ENCODE measurements at regions not wholly inside any gene's neighbourhood (a gene's known extent, or its start where the extent isn't known, plus 50 kb on each side); places are given as distances from the start of the nearest gene placed in this dataset.

DNA sequence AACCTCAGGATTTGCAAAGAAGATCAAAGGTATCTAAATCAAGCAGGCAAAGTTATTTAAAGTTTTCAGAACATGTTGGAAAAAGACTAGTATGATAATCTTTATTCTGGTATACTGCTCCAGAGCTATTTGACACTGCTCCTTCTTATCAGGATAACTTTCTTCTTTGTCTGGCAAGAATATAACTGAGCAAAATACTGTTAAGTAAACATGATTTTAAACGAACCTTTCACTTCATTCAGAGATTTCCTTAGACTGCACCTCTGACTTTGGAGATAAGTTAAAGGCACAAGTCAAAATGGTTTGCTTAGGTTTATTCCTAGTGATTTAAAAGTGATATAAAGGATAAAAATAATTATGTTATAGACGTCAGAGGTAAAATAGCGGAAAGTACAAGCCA lies 103.9 kb upstream of the CCDC190 start:
- Mint-ChIP-seq H3K27ac (ENCODE audit: unreplicated experiment) (no peak overlapping the region), H3K36me3 (ENCODE audit: insufficient read depth, unreplicated experiment) (no peaks in the 10 kb centered on the region), H3K4me1 (ENCODE audit: low read depth, unreplicated experiment) (no peaks in the 10 kb centered on the region), H3K27me3 (ENCODE audit: unreplicated experiment) (no peaks in the 10 kb centered on the region), H3K9me3 (ENCODE audit: low read depth, unreplicated experiment) (peaks cover 2% of the 10 kb centered on the region), H3K4me3 (ENCODE audit: low read depth, unreplicated experiment) (no peak overlapping the region)
- intact Hi-C loops (cut with micrococcal nuclease; ENCODE audit: unreplicated experiment), result no loop called here
- CTCF ChIA-PET, result interaction anchor here (0.7 kb wide), 1 partner anchor 177 kb away, joined by 3 read pairs; no protein-coding TSS in a partner anchor
- BruUV-seq (replicated peaks), result no TSS peak
- no peak for TF ChIP-seq CTCF (IDR thresholded peaks at IDR 0.05; ENCODE audit: unreplicated experiment)
- no peak for DNase-seq

GRCh38 chr1:162956922-162957321 lies 95.9 kb upstream of the CCDC190 start:
- no peak overlapping the region for H3K4me3 Mint-ChIP-seq (ENCODE audit: low read depth, unreplicated experiment)
- no TSS peak for BruUV-seq (replicated peaks)
- intact Hi-C loops (cut with micrococcal nuclease; ENCODE audit: unreplicated experiment), result loop anchor here (10.0 kb wide), 1 partner anchor 52 kb away; no protein-coding TSS in a partner anchor
- CTCF ChIA-PET, result no interaction called here
- no peaks in the 10 kb centered on the region for H3K9me3 Mint-ChIP-seq (ENCODE audit: low read depth, unreplicated experiment)
- H3K36me3 Mint-ChIP-seq (ENCODE audit: insufficient read depth, unreplicated experiment), result no peaks in the 10 kb centered on the region
- no peak overlapping the region for H3K27ac Mint-ChIP-seq (ENCODE audit: unreplicated experiment)
- no peaks in the 10 kb centered on the region for H3K27me3 Mint-ChIP-seq (ENCODE audit: unreplicated experiment)
- H3K4me1 Mint-ChIP-seq (ENCODE audit: low read depth, unreplicated experiment), result no peaks in the 10 kb centered on the region
- no peak for TF ChIP-seq CTCF (IDR thresholded peaks at IDR 0.05; ENCODE audit: unreplicated experiment)
- DNase-seq, result no peak

- Mint-ChIP-seq H3K4me3 (ENCODE audit: low read depth, unreplicated experiment) (no peak overlapping the region), H3K27ac (ENCODE audit: unreplicated experiment) (no peak overlapping the region), H3K4me1 (ENCODE audit: low read depth, unreplicated experiment) (no peaks in the 10 kb centered on the region), H3K27me3 (ENCODE audit: unreplicated experiment) (no peaks in the 10 kb centered on the region), H3K36me3 (ENCODE audit: insufficient read depth, unreplicated experiment) (no peaks in the 10 kb centered on the region), H3K9me3 (ENCODE audit: low read depth, unreplicated experiment) (no peaks in the 10 kb centered on the region)
- TF ChIP-seq CTCF (IDR thresholded peaks at IDR 0.05; ENCODE audit: unreplicated experiment), result no peak
- intact Hi-C loops (cut with micrococcal nuclease; ENCODE audit: unreplicated experiment), result loop anchor here (10.0 kb wide), 1 partner anchor 50 kb away; no protein-coding TSS in a partner anchor
- no peak for DNase-seq
- no TSS peak for BruUV-seq (replicated peaks)
- CTCF ChIA-PET, result no interaction called here
Observed at GRCh38 chr1:162954824-162955223, 93.8 kb upstream of the CCDC190 start.

- no peaks in the 10 kb centered on the region for H3K4me1 Mint-ChIP-seq (ENCODE audit: low read depth, unreplicated experiment)
- no peaks in the 10 kb centered on the region for H3K27me3 Mint-ChIP-seq (ENCODE audit: unreplicated experiment)
- no TSS peak for BruUV-seq (replicated peaks)
- no peak overlapping the region for H3K27ac Mint-ChIP-seq (ENCODE audit: unreplicated experiment)
- no peaks in the 10 kb centered on the region for H3K9me3 Mint-ChIP-seq (ENCODE audit: low read depth, unreplicated experiment)
- TF ChIP-seq CTCF (IDR thresholded peaks at IDR 0.05; ENCODE audit: unreplicated experiment), result no peak
- CTCF ChIA-PET, result no interaction called here
- H3K4me3 Mint-ChIP-seq (ENCODE audit: low read depth, unreplicated experiment), result no peak overlapping the region
- intact Hi-C loops (cut with micrococcal nuclease; ENCODE audit: unreplicated experiment), result loop anchor here (10.0 kb wide), 1 partner anchor 48 kb away; no protein-coding TSS in a partner anchor
- no peak for DNase-seq
- no peaks in the 10 kb centered on the region for H3K36me3 Mint-ChIP-seq (ENCODE audit: insufficient read depth, unreplicated experiment)
Observed at GRCh38 chr1:162952956-162953355, 92.0 kb upstream of the CCDC190 start.

Data from Calu3 (cell line).